Nephron progenitor cell (in vitro differentiated cells): ENCODE measurements at regions not wholly inside any gene's neighbourhood (a gene's known extent, or its start where the extent isn't known, plus 50 kb on each side); places are given as distances from the start of the nearest gene placed in this dataset.

Experiments used
- DNase-seq: peaks from one replicate; pipeline ENCODE4 v3.0.0; 2021
- H3K27ac Mint-ChIP-seq: 2 replicates; pipeline ENCODE4 v1.8.0; 2021; ENCODE audit warnings: mild to moderate bottlenecking, moderate library complexity, mixed read lengths
- H3K27me3 Mint-ChIP-seq: 2 replicates; pipeline ENCODE4 v1.8.0; 2021; ENCODE audit warnings: mild to moderate bottlenecking, low read depth, mixed read lengths; ENCODE audit not compliant: poor library complexity
- H3K36me3 Mint-ChIP-seq: 2 replicates; pipeline ENCODE4 v1.8.0; 2021; ENCODE audit warnings: low read depth, mixed read lengths
- H3K4me1 Mint-ChIP-seq: 2 replicates; pipeline ENCODE4 v1.8.0; 2021; ENCODE audit warnings: mixed read lengths
- H3K4me3 Mint-ChIP-seq: 2 replicates; pipeline ENCODE4 v1.8.0; 2021; ENCODE audit warnings: mild to moderate bottlenecking, moderate library complexity, mixed read lengths
- H3K9me3 Mint-ChIP-seq: 2 replicates; pipeline ENCODE4 v1.8.0; 2021; ENCODE audit warnings: mild to moderate bottlenecking, moderate library complexity, mixed read lengths
- CTCF ChIP-seq: fragments of 200-600 bp; sonication (generic); IDR thresholded peaks from 2 replicates; pipeline ENCODE4 v1.5.0; 2021; ENCODE audit warnings: antibody characterized with exemption

GRCh38 chr6:91243436-91243835 is 656.6 kb upstream of the MAP3K7 start:
- no peaks in the 10 kb centered on the region for H3K4me1 Mint-ChIP-seq

GRCh38 chr6:91242614-91242949 is 655.7 kb upstream of the MAP3K7 start:
- no peaks in the 10 kb centered on the region for H3K36me3 Mint-ChIP-seq
- H3K27ac Mint-ChIP-seq, result no peak overlapping the region
- TF ChIP-seq CTCF, result no peak
- H3K4me3 Mint-ChIP-seq, result no peak overlapping the region
- no peaks in the 10 kb centered on the region for H3K4me1 Mint-ChIP-seq
- no peaks in the 10 kb centered on the region for H3K27me3 Mint-ChIP-seq
- H3K9me3 Mint-ChIP-seq, result no peaks in the 10 kb centered on the region
- no peak for DNase-seq

More at GRCh38 chr6:91243436-91243835, 656.6 kb upstream of the MAP3K7 start:
- Mint-ChIP-seq H3K4me3 (no peak overlapping the region), H3K27ac (no peak overlapping the region), H3K9me3 (no peaks in the 10 kb centered on the region), H3K36me3 (no peaks in the 10 kb centered on the region), H3K27me3 (no peaks in the 10 kb centered on the region)
- no peak for DNase-seq
- no peak for TF ChIP-seq CTCF

- no peaks in the 10 kb centered on the region for H3K9me3 Mint-ChIP-seq
- H3K4me3 Mint-ChIP-seq, result no peak overlapping the region
- no peak overlapping the region for H3K27ac Mint-ChIP-seq
- no peaks in the 10 kb centered on the region for H3K4me1 Mint-ChIP-seq
- H3K36me3 Mint-ChIP-seq, result no peaks in the 10 kb centered on the region
- DNase-seq, result no peak
- TF ChIP-seq CTCF, result no peak
- no peaks in the 10 kb centered on the region for H3K27me3 Mint-ChIP-seq
Observed at GRCh38 chr6:91241946-91242613, 655.2 kb upstream of the MAP3K7 start.

- Mint-ChIP-seq H3K4me1 (no peaks in the 10 kb centered on the region), H3K27ac (no peak overlapping the region), H3K27me3 (no peaks in the 10 kb centered on the region), H3K36me3 (no peaks in the 10 kb centered on the region), H3K4me3 (no peak overlapping the region), H3K9me3 (no peaks in the 10 kb centered on the region)
- TF ChIP-seq CTCF, result no peak
- no peak for DNase-seq
Observed at GRCh38 chr6:91240878-91241603, 654.2 kb upstream of the MAP3K7 start.

GRCh38 chr6:91221072-91221720 is 634.3 kb upstream of the MAP3K7 start:
- peaks cover 3% of the 10 kb centered on the region for H3K27me3 Mint-ChIP-seq
- no peaks in the 10 kb centered on the region for H3K9me3 Mint-ChIP-seq
- H3K4me3 Mint-ChIP-seq, result no peak overlapping the region
- no peak for TF ChIP-seq CTCF
- H3K4me1 Mint-ChIP-seq, result no peaks in the 10 kb centered on the region
- DNase-seq, result no peak
- no peaks in the 10 kb centered on the region for H3K36me3 Mint-ChIP-seq
- no peak overlapping the region for H3K27ac Mint-ChIP-seq
